K562 (cell line): ENCODE measurements at regions not wholly inside any gene's neighbourhood (a gene's known extent, or its start where the extent isn't known, plus 50 kb on each side); places are given as distances from the start of the nearest gene placed in this dataset.

Experiments
- ATAC-seq: fragments of 200-7000 bp; cut with Tn5 transposase; 3 replicates; pipeline ENCODE4 v1.9.1; 2020; ENCODE audit warnings: moderate library complexity
- BruUV-seq: library from RNA; stranded (reverse); fragments of 400-500 nt; replicated peaks from 2 replicates; lab custom pipeline; 2021; lab: Mats Ljungman, UMichigan
- CTCF ChIA-PET: fragments of 300-600 bp; formaldehyde crosslinking; extraction: SDS; loops from one replicate; lab custom pipeline; 2021; ENCODE audit warnings: low intra/inter-chr PET ratio; lab: Yijun Ruan, JAX
- POLR2A ChIA-PET: fragments of 300-600, 350-650 bp; sonication (Branson Sonifier 250); formaldehyde crosslinking; extraction: SDS; loops from one replicate; lab custom pipeline; 2021; ENCODE audit warnings: antibody characterized with exemption, inconsistent platforms; lab: Yijun Ruan, JAX
- DNase-seq, 4 experiments: peaks; one replicate each; pipeline versions ENCODE4 v3.0.0 to v3.0.0-alpha.2; 2011 to 2018; ENCODE audit warnings: low spot score in 3 of 4, mixed read lengths in 3 of 4; ENCODE audit errors: extremely low read depth in 1 of 4
- FAIRE-seq: peaks from 2 replicates; lab custom pipeline; 2011; peaks lifted over from hg19 to GRCh38; lab: Jason Lieb, UNC
- H2AFZ ChIP-seq: 2 replicates; pipeline ENCODE4 v1.6.0; 2011; ENCODE audit warnings: low read depth, low read length, control low read depth, inconsistent platforms
- H3K27ac ChIP-seq: fragments of 200-600 bp; 3 replicates; pipeline ENCODE4 v1.8.0; 2011; ENCODE audit warnings: low read depth, mild to moderate bottlenecking, control low read depth, inconsistent platforms, low read length, moderate library complexity, mixed read lengths; ENCODE audit errors: extremely low read depth
- H3K27me3 ChIP-seq, 2 experiments: fragments of 300-600 bp in 1 of 2; 2 replicates in 1 of 2; 3 replicates in 1 of 2; pipeline versions ENCODE4 v1.6.0 to v1.8.0; 2011; ENCODE audit warnings: inconsistent platforms in 2 of 2, low read length in 2 of 2, mild to moderate bottlenecking in 1 of 2, mixed read lengths in 1 of 2, moderate library complexity in 1 of 2; ENCODE audit not compliant: control insufficient read depth in 2 of 2, insufficient read depth in 2 of 2
- H3K36me3 ChIP-seq: fragments of 300-600 bp; 3 replicates; pipeline ENCODE4 v1.8.0; 2011; ENCODE audit warnings: mild to moderate bottlenecking, low read length, inconsistent platforms; ENCODE audit not compliant: control insufficient read depth, insufficient read depth
- H3K4me1 ChIP-seq, 2 experiments: fragments of 200-600 bp in 1 of 2; replicated peaks in 1 of 2; 2 replicates in 1 of 2; 3 replicates in 1 of 2; pipeline versions ENCODE4 v1.5.1 to v1.8.0; 2011; ENCODE audit warnings: inconsistent platforms in 2 of 2, low read length in 2 of 2, mild to moderate bottlenecking in 1 of 2, mixed read lengths in 1 of 2, moderate library complexity in 1 of 2; ENCODE audit not compliant: control insufficient read depth in 2 of 2, insufficient read depth in 2 of 2
- H3K4me2 ChIP-seq: 2 replicates; pipeline ENCODE4 v1.6.1; 2011; ENCODE audit warnings: low read length, control low read depth, inconsistent platforms, mixed read lengths; ENCODE audit not compliant: insufficient read depth
- H3K4me3 ChIP-seq: fragments of 200-600 bp; sonication (generic), shearing (Covaris generic); 2 replicates; pipeline ENCODE4 v1.5.1; 2016; ENCODE audit warnings: control low read depth, inconsistent platforms
- H3K79me2 ChIP-seq: fragments of 200-600 bp; 3 replicates; pipeline ENCODE4 v1.8.0; 2011; ENCODE audit warnings: low read length, inconsistent platforms; ENCODE audit not compliant: control insufficient read depth, insufficient read depth
- H3K9ac ChIP-seq, 2 experiments: 2 replicates each; pipeline versions ENCODE4 v1.6.0 to v1.6.1; 2011; ENCODE audit warnings: low read depth in 2 of 2, low read length in 2 of 2, control low read depth in 1 of 2, inconsistent platforms in 1 of 2, mild to moderate bottlenecking in 1 of 2, mixed read lengths in 1 of 2; ENCODE audit not compliant: insufficient read depth in 1 of 2
- H3K9me1 ChIP-seq: one replicate; pipeline ENCODE4 v1.6.0; 2011; ENCODE audit warnings: inconsistent platforms, mild to moderate bottlenecking, low read length, moderate library complexity; ENCODE audit not compliant: control insufficient read depth, insufficient read depth
- H3K9me3 ChIP-seq: replicated peaks from 2 replicates; pipeline ENCODE4 v1.5.1; 2011; ENCODE audit warnings: low read depth, low read length, inconsistent platforms; ENCODE audit not compliant: control insufficient read depth, insufficient read depth
- H4K20me1 ChIP-seq: replicated peaks from 2 replicates; pipeline ENCODE4 v1.6.1; 2011; ENCODE audit warnings: low read length, inconsistent platforms, mixed read lengths; ENCODE audit not compliant: control insufficient read depth, insufficient read depth
- CBX8 ChIP-seq: fragments of 200-600 bp; sonication (generic); IDR thresholded peaks from 2 replicates; pipeline ENCODE4 v1.6.1; 2012; ENCODE audit warnings: borderline replicate concordance, mixed run types, low read depth, mild to moderate bottlenecking, moderate library complexity, mixed read lengths, low read length, control low read depth, inconsistent platforms; ENCODE audit not compliant: poor library complexity, severe bottlenecking; ENCODE audit errors: extremely low read depth
- EZH2 ChIP-seq: IDR thresholded peaks from 2 replicates; pipeline ENCODE4 v1.6.1; 2012; ENCODE audit warnings: low read depth, mild to moderate bottlenecking, inconsistent platforms, low read length, borderline replicate concordance
- KDM5B ChIP-seq: fragments of 200-600 bp; sonication (generic); IDR thresholded peaks from 2 replicates; pipeline ENCODE4 v1.6.1; 2012; ENCODE audit warnings: low read depth, mild to moderate bottlenecking, moderate library complexity, low read length, control low read depth, inconsistent platforms; ENCODE audit not compliant: insufficient replicate concordance
- PHB2 ChIP-seq: fragments of 450-650 bp; IDR thresholded peaks from 2 replicates; pipeline ENCODE4 v1.6.1; 2017; ENCODE audit warnings: low read depth
- ZNF384 ChIP-seq: IDR thresholded peaks from 2 replicates; pipeline ENCODE4 v1.6.1; 2012; ENCODE audit warnings: low read depth, low read length, improper control_type of control experiment
- WGBS: fragments of 100-300 bp; shearing (Covaris generic); methylation state at CpG from one replicate; pipeline ENCODE4 v1.1.6; 2016; ENCODE audit warnings: low coverage, mixed read lengths; ENCODE audit not compliant: insufficient coverage; ENCODE audit errors: missing lambda C conversion rate; 5-methylcytosine and 5-hydroxymethylcytosine counted together
- in situ Hi-C: fragments of 300-500 bp; cut with MboI; formaldehyde crosslinking; loops from 4 replicates; pipeline ENCODE4 v1.15.0; 2018; ENCODE audit warnings: inconsistent platforms, mixed read lengths
- intact Hi-C: fragments of 100-400 bp; cut with micrococcal nuclease; formaldehyde crosslinking; loops from 2 replicates; pipeline ENCODE4 v1.14.2; 2022

DNA sequence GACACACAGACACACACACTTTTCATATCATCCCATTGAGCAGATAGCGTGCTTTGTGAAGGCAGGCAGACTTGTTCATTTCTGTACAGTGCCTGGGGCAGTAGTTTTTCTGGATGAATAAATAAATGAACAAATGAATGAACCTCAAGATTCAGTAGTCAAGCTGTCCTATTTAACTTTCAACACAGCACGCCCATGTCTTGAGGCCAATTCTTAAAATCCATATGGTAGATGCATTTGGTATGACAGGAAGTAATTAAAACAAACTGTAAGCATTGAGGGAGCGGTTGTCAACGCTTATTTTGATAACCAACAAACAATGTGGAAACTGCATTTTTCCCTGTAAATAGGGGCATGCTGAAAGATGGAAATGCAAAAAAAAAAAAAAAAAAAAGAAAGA, 80.0 kb upstream of the BNC1 start:
- no peak overlapping the region for H3K27ac ChIP-seq
- BruUV-seq, result no TSS peak
- no peak overlapping the region for H2AFZ ChIP-seq
- no peaks in the 10 kb centered on the region for H4K20me1 ChIP-seq
- peaks cover 0 to 3% of the 10 kb centered on the region in 2 experiments; a peak in 1 of 5 replicates for H3K4me1 ChIP-seq
- in situ Hi-C loops (no loop called here), intact Hi-C loops (no loop called here)
- H3K79me2 ChIP-seq, result no peaks in the 10 kb centered on the region
- no peak overlapping the region for H3K9ac ChIP-seq
- no peak overlapping the region for H3K4me2 ChIP-seq
- no peak for FAIRE-seq
- CTCF ChIA-PET, result no interaction called here
- peaks cover 25 to 37% of the 10 kb centered on the region in 2 experiments for H3K27me3 ChIP-seq
- no peaks in the 10 kb centered on the region for H3K36me3 ChIP-seq
- 6% methylated on average over 4 of the region's 4 CpGs for WGBS
- H3K9me3 ChIP-seq, result no peaks in the 10 kb centered on the region
- POLR2A ChIA-PET, result no interaction called here
- H3K9me1 ChIP-seq, result no peaks in the 10 kb centered on the region
- no peak for TF ChIP-seq KDM5B
- TF ChIP-seq PHB2, result no peak
- H3K4me3 ChIP-seq, result no peak overlapping the region
- ATAC-seq, result no peak
- DNase-seq, result no peak

DNA sequence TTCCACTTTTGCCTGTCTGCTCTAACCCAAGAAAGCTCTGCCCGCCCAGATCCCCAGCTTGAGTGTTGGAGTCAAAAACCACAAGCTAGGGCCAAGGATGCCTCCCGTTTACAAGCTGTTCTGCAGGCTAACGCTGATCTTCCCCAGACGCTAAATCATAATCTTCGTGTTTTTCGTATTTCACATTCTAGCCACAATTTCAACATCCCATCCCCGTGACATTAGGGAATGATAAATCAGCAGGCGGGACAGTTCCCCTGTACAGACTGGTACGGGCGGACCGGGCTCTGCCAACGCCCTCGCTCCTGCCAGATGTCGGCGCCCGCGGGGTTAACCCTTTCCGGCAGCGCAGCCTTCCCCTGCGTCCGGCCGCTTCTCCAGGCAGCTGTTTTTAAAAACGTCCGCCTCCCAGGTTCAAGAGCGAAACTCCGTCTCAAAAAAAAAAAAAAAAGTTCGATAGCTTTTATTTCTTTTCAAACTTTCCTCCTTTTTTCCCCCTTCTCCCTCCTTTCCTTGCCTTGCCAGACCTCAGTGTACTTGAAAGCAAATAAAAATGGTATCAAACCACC, 81.0 kb upstream of the BNC1 start:
- no peak for FAIRE-seq
- intact Hi-C loops (no loop called here), in situ Hi-C loops (no loop called here)
- WGBS, result 2% methylated on average over 26 of the region's 27 CpGs
- CTCF ChIA-PET, result no interaction called here
- no peaks in the 10 kb centered on the region for H3K9me1 ChIP-seq
- no peaks in the 10 kb centered on the region for H3K79me2 ChIP-seq
- H2AFZ ChIP-seq, result no peak overlapping the region
- H3K4me1 ChIP-seq, result peaks cover 0 to 3% of the 10 kb centered on the region in 2 experiments; a peak in 1 of 5 replicates
- H3K27ac ChIP-seq, result no peak overlapping the region
- peak; percentile 86; the same call in 1 of the 2 replicates for TF ChIP-seq EZH2
- no peak for TF ChIP-seq ZNF384
- TF ChIP-seq CBX8, result peak; percentile 54
- TF ChIP-seq, all 486 proteins: peak for 2
- no peak for DNase-seq
- peak overlapping the region; percentile 3; the same call in 1 of the 2 replicates for H3K4me2 ChIP-seq
- POLR2A ChIA-PET, result interaction anchor here (1.6 kb wide), 1 partner anchor 9 kb away, joined by 5 read pairs; no protein-coding TSS in a partner anchor
- no peaks in the 10 kb centered on the region for H4K20me1 ChIP-seq
- H3K4me3 ChIP-seq, result no peak overlapping the region
- no TSS peak for BruUV-seq
- no peak overlapping the region for H3K9ac ChIP-seq
- no peaks in the 10 kb centered on the region for H3K9me3 ChIP-seq
- H3K27me3 ChIP-seq, result peaks cover 17 to 33% of the 10 kb centered on the region in 2 experiments
- no peaks in the 10 kb centered on the region for H3K36me3 ChIP-seq
- ATAC-seq, result no peak
